Hindlimb muscle (tissue), 1 donor: ENCODE measurements at regions not wholly inside any gene's neighbourhood (a gene's known extent, or its start where the extent isn't known, plus 50 kb on each side); places are given as distances from the start of the nearest gene placed in this dataset.

Experiments used
- DNase-seq: peaks from one replicate; pipeline ENCODE4 v3.0.0-alpha.2; 2013

GRCh38 chr12:4858386-4858785, 51.3 kb upstream of the KCNA1 start:
- no peak for DNase-seq

- no peak for DNase-seq
Observed at GRCh38 chr12:4859478-4860210, 50.1 kb upstream of the KCNA1 start.
